Fibroblast of lung (primary cell): ENCODE measurements at regions not wholly inside any gene's neighbourhood (a gene's known extent, or its start where the extent isn't known, plus 50 kb on each side); places are given as distances from the start of the nearest gene placed in this dataset.

Source experiments
- DNase-seq, 2 donors: peaks; one replicate each; pipeline versions ENCODE4 v3.0.0 to v3.0.0-alpha.2; 2010; ENCODE audit warnings: low read depth in 2 of 2
- H2AFZ ChIP-seq: 2 replicates; pipeline ENCODE4 v1.5.1; 2012; ENCODE audit warnings: low read length, control low read depth, inconsistent platforms
- H3K27ac ChIP-seq: 2 replicates; pipeline ENCODE4 v1.5.1; 2011; ENCODE audit warnings: low read length, control low read depth; ENCODE audit not compliant: insufficient read depth
- H3K27me3 ChIP-seq: 2 replicates; pipeline ENCODE4 v1.5.1; 2011; ENCODE audit warnings: mild to moderate bottlenecking, low read length; ENCODE audit not compliant: control insufficient read depth, insufficient read depth
- H3K36me3 ChIP-seq: 2 replicates; pipeline ENCODE4 v1.5.1; 2011; ENCODE audit warnings: low read length; ENCODE audit not compliant: control insufficient read depth, insufficient read depth
- H3K4me1 ChIP-seq: 2 replicates; pipeline ENCODE4 v1.5.1; 2011; ENCODE audit warnings: low read length; ENCODE audit not compliant: control insufficient read depth, insufficient read depth; ENCODE audit errors: extremely low read depth
- H3K4me2 ChIP-seq: 2 replicates; pipeline ENCODE4 v1.5.1; 2011; ENCODE audit warnings: low read length, control low read depth; ENCODE audit not compliant: insufficient read depth; ENCODE audit errors: extremely low read depth
- H3K4me3 ChIP-seq, 4 experiments: fragments of 200-600 bp in 1 of 4; sonication (generic) in 1 of 4; replicated peaks in 1 of 4; 2 replicates each; pipeline ENCODE4 v1.5.1; 2011 to 2016; ENCODE audit warnings: low read length in 4 of 4, low read depth in 3 of 4, mild to moderate bottlenecking in 3 of 4, control low read depth in 2 of 4, inconsistent platforms in 1 of 4, mixed read lengths in 1 of 4; ENCODE audit not compliant: insufficient read depth in 1 of 4; ENCODE audit errors: control extremely low read depth in 1 of 4
- H3K79me2 ChIP-seq: 2 replicates; pipeline ENCODE4 v1.5.1; 2012; ENCODE audit warnings: mild to moderate bottlenecking, low read length, inconsistent platforms; ENCODE audit not compliant: control insufficient read depth, insufficient read depth
- H3K9ac ChIP-seq: 2 replicates; pipeline ENCODE4 v1.5.1; 2011; ENCODE audit warnings: mild to moderate bottlenecking, low read length, control low read depth; ENCODE audit not compliant: insufficient read depth
- H3K9me3 ChIP-seq: 2 replicates; pipeline ENCODE4 v1.5.1; 2012; ENCODE audit warnings: low read depth, low read length; ENCODE audit not compliant: control insufficient read depth, insufficient read depth
- H4K20me1 ChIP-seq: 2 replicates; pipeline ENCODE4 v1.5.1; 2011; ENCODE audit warnings: low read length; ENCODE audit not compliant: control insufficient read depth, insufficient read depth; ENCODE audit errors: extremely low read depth
- EZH2 ChIP-seq: IDR thresholded peaks from 2 replicates; pipeline ENCODE4 v1.5.1; 2012; ENCODE audit warnings: low read length, control low read depth, mild to moderate bottlenecking; ENCODE audit errors: missing control alignments
- TF ChIP-seq, protein P1 (sequence below), 2 donors: IDR thresholded peaks in 1 of 2; conservative IDR thresholded peaks in 1 of 2; 1 replicate in 1 of 2; 2 replicates in 1 of 2; pipeline ENCODE4 v1.5.1; 2011 to 2012; ENCODE audit warnings: low read length in 2 of 2, control low read depth in 1 of 2, inconsistent platforms in 1 of 2, low read depth in 1 of 2, mild to moderate bottlenecking in 1 of 2

DNA sequence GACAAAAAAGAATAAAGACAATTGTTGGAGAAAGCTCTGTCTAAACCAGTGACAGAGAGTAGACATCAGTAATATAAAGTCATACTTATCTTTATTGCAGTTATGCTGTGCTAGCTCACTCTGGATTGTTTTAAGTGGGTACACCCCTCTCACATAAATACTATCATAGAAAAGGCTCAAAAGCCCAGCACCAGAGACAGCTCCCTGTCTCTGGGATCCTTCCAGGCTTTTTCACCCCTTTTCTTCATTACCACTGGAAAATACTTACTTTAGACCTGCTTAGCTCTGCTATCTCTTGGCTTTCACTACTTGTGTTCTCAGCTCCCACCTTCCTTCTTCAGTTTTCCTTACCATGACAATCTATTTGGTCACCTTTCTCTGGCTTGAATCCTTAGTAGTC is 259.1 kb upstream of the MINDY3 start:
- TF ChIP-seq, protein P1, sequence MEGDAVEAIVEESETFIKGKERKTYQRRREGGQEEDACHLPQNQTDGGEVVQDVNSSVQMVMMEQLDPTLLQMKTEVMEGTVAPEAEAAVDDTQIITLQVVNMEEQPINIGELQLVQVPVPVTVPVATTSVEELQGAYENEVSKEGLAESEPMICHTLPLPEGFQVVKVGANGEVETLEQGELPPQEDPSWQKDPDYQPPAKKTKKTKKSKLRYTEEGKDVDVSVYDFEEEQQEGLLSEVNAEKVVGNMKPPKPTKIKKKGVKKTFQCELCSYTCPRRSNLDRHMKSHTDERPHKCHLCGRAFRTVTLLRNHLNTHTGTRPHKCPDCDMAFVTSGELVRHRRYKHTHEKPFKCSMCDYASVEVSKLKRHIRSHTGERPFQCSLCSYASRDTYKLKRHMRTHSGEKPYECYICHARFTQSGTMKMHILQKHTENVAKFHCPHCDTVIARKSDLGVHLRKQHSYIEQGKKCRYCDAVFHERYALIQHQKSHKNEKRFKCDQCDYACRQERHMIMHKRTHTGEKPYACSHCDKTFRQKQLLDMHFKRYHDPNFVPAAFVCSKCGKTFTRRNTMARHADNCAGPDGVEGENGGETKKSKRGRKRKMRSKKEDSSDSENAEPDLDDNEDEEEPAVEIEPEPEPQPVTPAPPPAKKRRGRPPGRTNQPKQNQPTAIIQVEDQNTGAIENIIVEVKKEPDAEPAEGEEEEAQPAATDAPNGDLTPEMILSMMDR (conservative IDR thresholded peaks at IDR 0.05 in 1 of 2, IDR thresholded peaks at IDR 0.05 in 1 of 2; ENCODE audit: low read depth in 1 of 2, low read length in 2 of 2), result no peak
- no peak for TF ChIP-seq EZH2

DNA sequence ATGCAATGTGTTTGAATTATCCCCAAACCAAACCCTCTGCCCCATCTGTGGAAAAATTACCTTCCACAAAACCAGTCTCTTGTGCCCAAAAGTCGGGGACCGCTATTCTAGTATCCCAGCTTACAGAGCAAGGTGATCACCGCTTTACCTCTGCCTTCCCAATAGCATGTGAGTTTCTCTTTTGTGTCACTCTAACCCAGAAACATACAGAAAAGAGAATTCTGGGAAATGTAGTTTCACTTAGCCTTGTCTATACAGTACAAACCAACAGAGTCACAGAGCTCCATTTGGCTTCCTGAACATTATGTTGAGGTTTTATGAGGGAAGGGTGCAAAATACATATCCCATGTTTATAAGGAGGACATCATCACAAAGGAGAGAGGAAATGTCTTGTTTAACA is 260.3 kb upstream of the MINDY3 start:
- no peak for TF ChIP-seq EZH2
- TF ChIP-seq, protein P1 (conservative IDR thresholded peaks at IDR 0.05 in 1 of 2, IDR thresholded peaks at IDR 0.05 in 1 of 2; ENCODE audit: low read depth in 1 of 2, low read length in 2 of 2), result no peak
- H3K79me2 ChIP-seq, result no peaks in the 10 kb centered on the region
- no peak for DNase-seq
- no peaks in the 10 kb centered on the region for H3K27me3 ChIP-seq
- no peak overlapping the region for H3K9ac ChIP-seq
- H3K4me2 ChIP-seq, result no peak overlapping the region
- H3K27ac ChIP-seq, result no peak overlapping the region
- H3K9me3 ChIP-seq, result no peaks in the 10 kb centered on the region
- H3K4me3 ChIP-seq, result no peak overlapping the region
- no peaks in the 10 kb centered on the region for H4K20me1 ChIP-seq
- H3K4me1 ChIP-seq, result no peaks in the 10 kb centered on the region
- H2AFZ ChIP-seq, result no peak overlapping the region
- no peaks in the 10 kb centered on the region for H3K36me3 ChIP-seq

More for the DNA sequence above, 259.1 kb upstream of the MINDY3 start:
- Histone ChIP-seq H3K36me3 (no peaks in the 10 kb centered on the region), H3K4me2 (no peak overlapping the region), H3K27me3 (no peaks in the 10 kb centered on the region), H4K20me1 (no peaks in the 10 kb centered on the region), H3K9ac (no peak overlapping the region), H3K79me2 (no peaks in the 10 kb centered on the region), H3K4me3 (no peak overlapping the region), H3K27ac (no peak overlapping the region), H2AFZ (no peak overlapping the region), H3K4me1 (no peaks in the 10 kb centered on the region), H3K9me3 (no peaks in the 10 kb centered on the region)
- DNase-seq, result no peak

DNA sequence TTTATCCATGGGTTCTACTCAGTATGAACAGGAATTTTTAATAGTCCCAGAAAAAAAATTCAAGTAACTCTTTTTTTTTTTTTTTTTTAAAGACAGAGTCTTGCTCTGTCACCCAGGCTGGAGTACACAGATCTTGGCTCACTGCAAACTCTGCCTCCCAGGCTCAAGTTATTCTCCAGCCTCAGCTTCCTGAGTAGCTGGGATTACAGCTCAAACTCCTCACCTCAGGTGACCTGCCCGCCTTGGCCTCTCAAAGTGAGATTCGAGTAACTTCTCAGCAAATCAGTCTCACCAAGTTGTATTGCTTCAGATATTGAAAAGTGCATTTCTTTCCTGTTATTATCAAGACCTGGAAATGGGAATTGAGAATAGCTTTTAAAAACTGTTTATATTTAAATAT is 281.2 kb upstream of the MINDY3 start:
- H2AFZ ChIP-seq, result no peak overlapping the region
- no peaks in the 10 kb centered on the region for H3K27me3 ChIP-seq
- no peaks in the 10 kb centered on the region for H3K4me1 ChIP-seq
- no peaks in the 10 kb centered on the region for H3K79me2 ChIP-seq
- no peak for DNase-seq
- H3K4me3 ChIP-seq, result no peak overlapping the region
- H3K36me3 ChIP-seq, result no peaks in the 10 kb centered on the region
- TF ChIP-seq, protein P1 (conservative IDR thresholded peaks at IDR 0.05 in 1 of 2, IDR thresholded peaks at IDR 0.05 in 1 of 2; ENCODE audit: low read depth in 1 of 2, low read length in 2 of 2), result no peak
- no peak for TF ChIP-seq EZH2
- H3K9me3 ChIP-seq, result no peaks in the 10 kb centered on the region
- H3K9ac ChIP-seq, result no peak overlapping the region
- H4K20me1 ChIP-seq, result no peaks in the 10 kb centered on the region
- no peak overlapping the region for H3K4me2 ChIP-seq
- no peak overlapping the region for H3K27ac ChIP-seq
